ENCODE measurements at regions not wholly inside any gene's neighbourhood (a gene's known extent, or its start where the extent isn't known, plus 50 kb on each side); places are given as distances from the start of the nearest gene placed in this dataset.

DNA sequence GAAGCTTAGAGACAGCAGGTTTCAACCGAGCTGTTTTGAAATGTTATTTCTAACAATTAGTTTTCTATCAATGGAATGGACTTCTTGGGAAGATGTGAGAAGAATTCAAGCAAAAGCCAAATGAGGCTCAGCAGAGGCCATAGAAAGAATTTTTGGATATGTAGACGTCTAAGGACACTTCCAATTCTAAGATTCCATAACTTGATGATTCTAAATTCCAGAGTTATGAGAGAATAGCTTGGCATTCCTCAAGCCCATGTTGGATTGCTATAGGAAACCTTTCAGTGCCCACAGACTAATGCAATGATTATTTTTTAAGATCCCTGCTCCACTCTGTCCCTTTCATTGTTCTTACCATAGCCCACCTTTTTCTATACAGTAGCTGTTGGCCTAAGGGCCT lies 77.2 kb upstream of the PALS2 start:
- no peak for ATAC-seq
- TF ChIP-seq CSDC2 (CRISPR knock-in tag; IDR thresholded peaks at IDR 0.05): no peak
- no peak for TF ChIP-seq BACH2 (CRISPR knock-in tag; IDR thresholded peaks at IDR 0.05; ENCODE audit: borderline replicate concordance)
- TF ChIP-seq ZNF70 (CRISPR knock-in tag; IDR thresholded peaks at IDR 0.05): no peak
- TF ChIP-seq CREB5 (CRISPR knock-in tag; IDR thresholded peaks at IDR 0.05; ENCODE audit: low read depth): no peak
- no peak for TF ChIP-seq TOX (CRISPR knock-in tag; IDR thresholded peaks at IDR 0.05; ENCODE audit: borderline replicate concordance)
- TF ChIP-seq, protein P1, sequence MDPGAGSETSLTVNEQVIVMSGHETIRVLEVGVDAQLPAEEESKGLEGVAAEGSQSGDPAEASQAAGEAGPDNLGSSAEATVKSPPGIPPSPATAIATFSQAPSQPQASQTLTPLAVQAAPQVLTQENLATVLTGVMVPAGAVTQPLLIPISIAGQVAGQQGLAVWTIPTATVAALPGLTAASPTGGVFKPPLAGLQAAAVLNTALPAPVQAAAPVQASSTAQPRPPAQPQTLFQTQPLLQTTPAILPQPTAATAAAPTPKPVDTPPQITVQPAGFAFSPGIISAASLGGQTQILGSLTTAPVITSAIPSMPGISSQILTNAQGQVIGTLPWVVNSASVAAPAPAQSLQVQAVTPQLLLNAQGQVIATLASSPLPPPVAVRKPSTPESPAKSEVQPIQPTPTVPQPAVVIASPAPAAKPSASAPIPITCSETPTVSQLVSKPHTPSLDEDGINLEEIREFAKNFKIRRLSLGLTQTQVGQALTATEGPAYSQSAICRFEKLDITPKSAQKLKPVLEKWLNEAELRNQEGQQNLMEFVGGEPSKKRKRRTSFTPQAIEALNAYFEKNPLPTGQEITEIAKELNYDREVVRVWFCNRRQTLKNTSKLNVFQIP (CRISPR knock-in tag; IDR thresholded peaks at IDR 0.05; ENCODE audit: borderline replicate concordance, low read depth): no peak
- TF ChIP-seq ZFP30 (CRISPR knock-in tag; IDR thresholded peaks at IDR 0.05): no peak
- no peak for TF ChIP-seq TCF4 (CRISPR knock-in tag; IDR thresholded peaks at IDR 0.05; ENCODE audit: borderline replicate concordance)
- TF ChIP-seq SNAI2 (CRISPR knock-in tag; IDR thresholded peaks at IDR 0.05): no peak
- no peak for TF ChIP-seq CSRNP3 (CRISPR knock-in tag; IDR thresholded peaks at IDR 0.05)
- TF ChIP-seq GLIS3 (CRISPR knock-in tag; IDR thresholded peaks at IDR 0.05): no peak
- no peak for TF ChIP-seq RARB (CRISPR knock-in tag; IDR thresholded peaks at IDR 0.05)
- TF ChIP-seq TSHZ2 (CRISPR knock-in tag; IDR thresholded peaks at IDR 0.05): no peak

- no peak for ATAC-seq
- TF ChIP-seq ISL1 (CRISPR knock-in tag; IDR thresholded peaks at IDR 0.05): no peak
- no peak for TF ChIP-seq TSHZ2 (CRISPR knock-in tag; IDR thresholded peaks at IDR 0.05)
- TF ChIP-seq BACH2 (CRISPR knock-in tag; IDR thresholded peaks at IDR 0.05; ENCODE audit: borderline replicate concordance): no peak
- TF ChIP-seq ZNF8 (CRISPR knock-in tag; IDR thresholded peaks at IDR 0.05): no peak
- TF ChIP-seq ZFP3 (CRISPR knock-in tag; IDR thresholded peaks at IDR 0.05): no peak
- no peak for TF ChIP-seq ZNF70 (CRISPR knock-in tag; IDR thresholded peaks at IDR 0.05)
- TF ChIP-seq GLIS3 (CRISPR knock-in tag; IDR thresholded peaks at IDR 0.05): no peak
- TF ChIP-seq TOX (CRISPR knock-in tag; IDR thresholded peaks at IDR 0.05; ENCODE audit: borderline replicate concordance): no peak
- TF ChIP-seq SNAI2 (CRISPR knock-in tag; IDR thresholded peaks at IDR 0.05): no peak
- TF ChIP-seq, protein P1 (CRISPR knock-in tag; IDR thresholded peaks at IDR 0.05; ENCODE audit: borderline replicate concordance, low read depth): no peak
- no peak for TF ChIP-seq TCF4 (CRISPR knock-in tag; IDR thresholded peaks at IDR 0.05; ENCODE audit: borderline replicate concordance)
- no peak for TF ChIP-seq ESRRG (CRISPR knock-in tag; IDR thresholded peaks at IDR 0.05)
- no peak for TF ChIP-seq OSR1 (CRISPR knock-in tag; IDR thresholded peaks at IDR 0.05)
- TF ChIP-seq RARB (CRISPR knock-in tag; IDR thresholded peaks at IDR 0.05): no peak
- TF ChIP-seq, protein P2, sequence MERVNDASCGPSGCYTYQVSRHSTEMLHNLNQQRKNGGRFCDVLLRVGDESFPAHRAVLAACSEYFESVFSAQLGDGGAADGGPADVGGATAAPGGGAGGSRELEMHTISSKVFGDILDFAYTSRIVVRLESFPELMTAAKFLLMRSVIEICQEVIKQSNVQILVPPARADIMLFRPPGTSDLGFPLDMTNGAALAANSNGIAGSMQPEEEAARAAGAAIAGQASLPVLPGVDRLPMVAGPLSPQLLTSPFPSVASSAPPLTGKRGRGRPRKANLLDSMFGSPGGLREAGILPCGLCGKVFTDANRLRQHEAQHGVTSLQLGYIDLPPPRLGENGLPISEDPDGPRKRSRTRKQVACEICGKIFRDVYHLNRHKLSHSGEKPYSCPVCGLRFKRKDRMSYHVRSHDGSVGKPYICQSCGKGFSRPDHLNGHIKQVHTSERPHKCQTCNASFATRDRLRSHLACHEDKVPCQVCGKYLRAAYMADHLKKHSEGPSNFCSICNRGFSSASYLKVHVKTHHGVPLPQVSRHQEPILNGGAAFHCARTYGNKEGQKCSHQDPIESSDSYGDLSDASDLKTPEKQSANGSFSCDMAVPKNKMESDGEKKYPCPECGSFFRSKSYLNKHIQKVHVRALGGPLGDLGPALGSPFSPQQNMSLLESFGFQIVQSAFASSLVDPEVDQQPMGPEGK (CRISPR knock-in tag; IDR thresholded peaks at IDR 0.05; ENCODE audit: borderline replicate concordance): no peak
- TF ChIP-seq ZC3H10 (CRISPR knock-in tag; IDR thresholded peaks at IDR 0.05): no peak
- no peak for TF ChIP-seq CSDC2 (CRISPR knock-in tag; IDR thresholded peaks at IDR 0.05)
Measured at GRCh38 chr7:24498439-24498838, 74.8 kb upstream of the PALS2 start.
